Gastrocnemius medialis (tissue), 4 donors: ENCODE measurements at regions not wholly inside any gene's neighbourhood (a gene's known extent, or its start where the extent isn't known, plus 50 kb on each side); places are given as distances from the start of the nearest gene placed in this dataset.

ENCODE experiments used
- POLR2A ChIP-seq, 2 donors: fragments of 450-650 bp; IDR thresholded peaks; one replicate each; pipeline ENCODE4 v1.6.1; 2017; ENCODE audit warnings: antibody characterized with exemption in 2 of 2, mild to moderate bottlenecking in 2 of 2, moderate library complexity in 2 of 2
- TF ChIP-seq, protein P1 (sequence below), 5 experiments: fragments of 450-650 bp in 3 of 5; fragments of 200-600 bp in 2 of 5; sonication (generic) in 2 of 5; IDR thresholded peaks in 4 of 5; conservative IDR thresholded peaks in 1 of 5; 1 replicate in 4 of 5; 2 replicates in 1 of 5; pipeline ENCODE4 v1.5.1; 2016 to 2019; ENCODE audit warnings: antibody characterized with exemption in 5 of 5, mild to moderate bottlenecking in 3 of 5, moderate library complexity in 3 of 5

DNA sequence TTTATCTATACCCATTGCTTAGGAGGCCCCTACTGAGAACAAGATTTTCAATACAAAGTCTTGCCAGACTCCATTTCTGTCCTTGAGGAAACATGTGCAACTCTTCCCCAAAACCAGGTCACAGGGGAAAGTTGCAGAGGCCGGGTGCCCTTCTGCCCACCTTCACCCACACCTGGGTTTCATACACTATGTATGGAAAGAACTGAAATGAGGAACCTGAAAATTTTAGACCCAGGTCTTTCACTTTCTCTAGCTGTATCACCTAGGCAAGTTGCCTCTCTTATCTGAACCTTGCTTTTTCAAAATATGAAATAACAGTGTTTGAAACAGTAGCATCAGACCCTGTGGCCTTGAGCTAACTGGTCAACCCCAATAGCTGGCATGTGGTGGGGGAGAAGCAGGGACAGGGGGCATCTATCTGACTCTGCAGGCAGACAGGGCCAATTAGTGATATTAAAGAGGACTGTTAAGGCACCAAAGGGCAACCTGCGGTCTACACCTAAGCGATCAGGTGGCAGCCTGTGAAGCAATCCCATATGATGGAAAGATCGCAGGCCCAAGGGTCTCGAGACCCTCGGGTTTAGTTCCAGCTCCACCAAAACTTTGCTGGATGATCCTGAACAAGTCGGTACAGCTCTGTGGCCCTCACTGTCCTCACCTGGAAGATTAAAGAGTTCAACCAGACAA is 346.5 kb downstream of the BCL11B start:
- no peak for TF ChIP-seq POLR2A (IDR thresholded peaks at IDR 0.05)
- TF ChIP-seq, protein P1, sequence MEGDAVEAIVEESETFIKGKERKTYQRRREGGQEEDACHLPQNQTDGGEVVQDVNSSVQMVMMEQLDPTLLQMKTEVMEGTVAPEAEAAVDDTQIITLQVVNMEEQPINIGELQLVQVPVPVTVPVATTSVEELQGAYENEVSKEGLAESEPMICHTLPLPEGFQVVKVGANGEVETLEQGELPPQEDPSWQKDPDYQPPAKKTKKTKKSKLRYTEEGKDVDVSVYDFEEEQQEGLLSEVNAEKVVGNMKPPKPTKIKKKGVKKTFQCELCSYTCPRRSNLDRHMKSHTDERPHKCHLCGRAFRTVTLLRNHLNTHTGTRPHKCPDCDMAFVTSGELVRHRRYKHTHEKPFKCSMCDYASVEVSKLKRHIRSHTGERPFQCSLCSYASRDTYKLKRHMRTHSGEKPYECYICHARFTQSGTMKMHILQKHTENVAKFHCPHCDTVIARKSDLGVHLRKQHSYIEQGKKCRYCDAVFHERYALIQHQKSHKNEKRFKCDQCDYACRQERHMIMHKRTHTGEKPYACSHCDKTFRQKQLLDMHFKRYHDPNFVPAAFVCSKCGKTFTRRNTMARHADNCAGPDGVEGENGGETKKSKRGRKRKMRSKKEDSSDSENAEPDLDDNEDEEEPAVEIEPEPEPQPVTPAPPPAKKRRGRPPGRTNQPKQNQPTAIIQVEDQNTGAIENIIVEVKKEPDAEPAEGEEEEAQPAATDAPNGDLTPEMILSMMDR (IDR thresholded peaks at IDR 0.05 in 4 of 5, conservative IDR thresholded peaks at IDR 0.05 in 1 of 5), result no peak
